ENCODE measurements at regions not wholly inside any gene's neighbourhood (a gene's known extent, or its start where the extent isn't known, plus 50 kb on each side); places are given as distances from the start of the nearest gene placed in this dataset.

DNA sequence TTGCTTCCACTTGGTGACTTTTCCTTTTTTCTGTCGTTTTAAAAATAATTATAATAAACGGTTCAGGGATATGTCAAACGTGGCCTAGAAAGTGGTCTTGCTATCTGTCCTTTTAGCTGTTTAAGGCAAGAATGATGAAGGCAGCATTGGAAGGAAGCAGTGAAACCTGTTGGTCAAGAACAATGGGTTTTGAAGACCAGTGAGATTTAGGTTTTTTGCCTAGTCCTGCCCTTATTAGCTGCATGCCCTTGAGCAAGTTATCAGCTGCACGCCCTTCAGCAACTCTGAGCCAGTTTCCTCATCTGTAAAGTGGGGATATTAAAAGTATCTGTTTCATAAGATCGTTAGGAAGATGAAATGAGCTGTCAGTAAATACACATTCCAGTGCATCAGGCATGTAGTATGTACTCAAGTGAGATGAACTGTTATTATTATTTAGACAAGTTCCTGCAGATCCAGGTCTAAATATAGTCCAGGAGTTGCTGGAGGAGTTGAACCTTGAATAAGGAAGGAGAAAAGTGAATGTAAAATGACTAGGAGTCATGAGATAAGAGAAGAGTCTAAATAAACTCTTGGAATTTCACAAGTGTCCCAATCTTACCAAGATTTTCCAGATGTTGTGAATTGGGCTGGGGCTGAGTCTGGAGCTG, 90.8 kb upstream of the HSD17B12 start:
- Mint-ChIP-seq H3K27me3 (ENCODE audit: insufficient read depth) (peaks cover 35% of the 10 kb centered on the region), H3K36me3 (ENCODE audit: low read depth) (no peaks in the 10 kb centered on the region), H3K4me3 (no peak overlapping the region), H3K27ac (no peak overlapping the region), H3K9me3 (no peaks in the 10 kb centered on the region), H3K4me1 (peaks cover 3% of the 10 kb centered on the region)
- Histone ChIP-seq H3K9ac (ENCODE audit: extremely low read depth, low read length, poor library complexity, severe bottlenecking) (no peak overlapping the region), H3K4me3 (ENCODE audit: low read length) (no peak overlapping the region), H3K36me3 (ENCODE audit: control insufficient read depth, insufficient read depth, low read length) (no peaks in the 10 kb centered on the region), H3K27me3 (ENCODE audit: control insufficient read depth, insufficient read depth, low read length, poor library complexity, severe bottlenecking) (peaks cover 38% of the 10 kb centered on the region), H3K27ac (ENCODE audit: low read depth, low read length) (no peak overlapping the region), H3K4me1 (ENCODE audit: control insufficient read depth, insufficient read depth, low read length) (no peaks in the 10 kb centered on the region), H3K9me3 (ENCODE audit: control insufficient read depth, low read length) (no peaks in the 10 kb centered on the region)
- TF ChIP-seq, protein P1, sequence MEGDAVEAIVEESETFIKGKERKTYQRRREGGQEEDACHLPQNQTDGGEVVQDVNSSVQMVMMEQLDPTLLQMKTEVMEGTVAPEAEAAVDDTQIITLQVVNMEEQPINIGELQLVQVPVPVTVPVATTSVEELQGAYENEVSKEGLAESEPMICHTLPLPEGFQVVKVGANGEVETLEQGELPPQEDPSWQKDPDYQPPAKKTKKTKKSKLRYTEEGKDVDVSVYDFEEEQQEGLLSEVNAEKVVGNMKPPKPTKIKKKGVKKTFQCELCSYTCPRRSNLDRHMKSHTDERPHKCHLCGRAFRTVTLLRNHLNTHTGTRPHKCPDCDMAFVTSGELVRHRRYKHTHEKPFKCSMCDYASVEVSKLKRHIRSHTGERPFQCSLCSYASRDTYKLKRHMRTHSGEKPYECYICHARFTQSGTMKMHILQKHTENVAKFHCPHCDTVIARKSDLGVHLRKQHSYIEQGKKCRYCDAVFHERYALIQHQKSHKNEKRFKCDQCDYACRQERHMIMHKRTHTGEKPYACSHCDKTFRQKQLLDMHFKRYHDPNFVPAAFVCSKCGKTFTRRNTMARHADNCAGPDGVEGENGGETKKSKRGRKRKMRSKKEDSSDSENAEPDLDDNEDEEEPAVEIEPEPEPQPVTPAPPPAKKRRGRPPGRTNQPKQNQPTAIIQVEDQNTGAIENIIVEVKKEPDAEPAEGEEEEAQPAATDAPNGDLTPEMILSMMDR (conservative IDR thresholded peaks at IDR 0.05): no peak
- DNase-seq: no peak
- 85 to 97% methylated on average over 3 to 5 of the region's 5 CpGs for WGBS, 2 experiments (ENCODE audit: insufficient coverage in 1 of 2, insufficient read length in 1 of 2)

- H3K4me3 Mint-ChIP-seq: no peak overlapping the region
- H3K36me3 Mint-ChIP-seq (ENCODE audit: low read depth): no peaks in the 10 kb centered on the region
Observed at GRCh38 chr11:43601511-43601910, 79.0 kb upstream of the HSD17B12 start.

DNA sequence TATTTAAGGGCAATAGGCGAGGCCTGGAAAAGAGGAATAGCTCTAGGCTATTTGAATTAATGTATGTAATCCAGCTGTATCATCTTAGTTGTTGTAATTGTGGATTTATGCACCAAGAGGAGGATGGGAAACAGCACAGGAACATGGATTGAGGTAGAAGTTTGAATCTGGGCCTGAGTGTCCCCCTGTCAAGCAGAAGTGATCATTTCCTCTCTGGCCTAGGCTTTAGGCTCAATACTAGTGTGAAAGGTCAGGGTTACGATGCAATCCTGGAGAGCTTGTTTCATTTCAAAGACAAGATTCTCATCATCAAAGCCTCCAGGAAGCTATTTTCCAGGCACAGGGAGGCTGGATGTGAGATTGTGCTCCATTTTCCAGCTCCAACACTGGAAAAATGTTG, 77.9 kb upstream of the HSD17B12 start:
- no peaks in the 10 kb centered on the region for H3K4me1 Mint-ChIP-seq
- no peaks in the 10 kb centered on the region for H3K9me3 Mint-ChIP-seq
- no peaks in the 10 kb centered on the region for H3K36me3 Mint-ChIP-seq (ENCODE audit: low read depth)
- H3K4me1 ChIP-seq (ENCODE audit: control insufficient read depth, insufficient read depth, low read length): no peaks in the 10 kb centered on the region
- no peaks in the 10 kb centered on the region for H3K27me3 ChIP-seq (ENCODE audit: control insufficient read depth, insufficient read depth, low read length, poor library complexity, severe bottlenecking)
- no peaks in the 10 kb centered on the region for H3K36me3 ChIP-seq (ENCODE audit: control insufficient read depth, insufficient read depth, low read length)
- H3K9me3 ChIP-seq (ENCODE audit: control insufficient read depth, low read length): no peaks in the 10 kb centered on the region
- no peak overlapping the region for H3K4me3 ChIP-seq (ENCODE audit: low read length)
- H3K4me3 Mint-ChIP-seq: no peak overlapping the region
- H3K9ac ChIP-seq (ENCODE audit: extremely low read depth, low read length, poor library complexity, severe bottlenecking): no peak overlapping the region
- TF ChIP-seq, protein P1 (conservative IDR thresholded peaks at IDR 0.05): no peak
- no peak overlapping the region for H3K27ac ChIP-seq (ENCODE audit: low read depth, low read length)
- H3K27ac Mint-ChIP-seq: no peak overlapping the region
- H3K27me3 Mint-ChIP-seq (ENCODE audit: insufficient read depth): peaks cover 11% of the 10 kb centered on the region
- DNase-seq: no peak
- WGBS, 2 experiments (ENCODE audit: insufficient coverage in 1 of 2, insufficient read length in 1 of 2): 90 to 97% methylated on average over 2 of the region's 2 CpGs

More at GRCh38 chr11:43601511-43601910, 79.0 kb upstream of the HSD17B12 start:
- no peaks in the 10 kb centered on the region for H3K9me3 ChIP-seq (ENCODE audit: control insufficient read depth, low read length)
- Mint-ChIP-seq H3K27ac (no peak overlapping the region), H3K4me1 (no peaks in the 10 kb centered on the region), H3K27me3 (ENCODE audit: insufficient read depth) (peaks cover 10% of the 10 kb centered on the region), H3K9me3 (no peaks in the 10 kb centered on the region)
- 83% methylated on average over 1 of the region's 1 CpG; no CpG with 5 or more reads in 1 of the 2 experiments for WGBS, 2 experiments (ENCODE audit: insufficient coverage in 1 of 2, insufficient read length in 1 of 2)
- no peak overlapping the region for H3K4me3 ChIP-seq (ENCODE audit: low read length)
- H3K36me3 ChIP-seq (ENCODE audit: control insufficient read depth, insufficient read depth, low read length): no peaks in the 10 kb centered on the region
- no peak overlapping the region for H3K27ac ChIP-seq (ENCODE audit: low read depth, low read length)
- H3K27me3 ChIP-seq (ENCODE audit: control insufficient read depth, insufficient read depth, low read length, poor library complexity, severe bottlenecking): no peaks in the 10 kb centered on the region
- TF ChIP-seq, protein P1 (conservative IDR thresholded peaks at IDR 0.05): no peak
- H3K9ac ChIP-seq (ENCODE audit: extremely low read depth, low read length, poor library complexity, severe bottlenecking): no peak overlapping the region
- H3K4me1 ChIP-seq (ENCODE audit: control insufficient read depth, insufficient read depth, low read length): no peaks in the 10 kb centered on the region
- no peak for DNase-seq

Data from endodermal cell (in vitro differentiated cells).